ENCODE measurements at regions not wholly inside any gene's neighbourhood (a gene's known extent, or its start where the extent isn't known, plus 50 kb on each side); places are given as distances from the start of the nearest gene placed in this dataset.

GRCh38 chr11:16607675-16608644 lies 130.5 kb upstream of the C11orf58 start:
- peaks cover 42% of the 10 kb centered on the region for H3K23me2 ChIP-seq (ENCODE audit: insufficient read length, low read depth, low read length, poor library complexity, severe bottlenecking)
- 0 out of 2 replicates have a peak, but pooled peaks cover 2% of the 10 kb centered on the region for H3K4me1 ChIP-seq (ENCODE audit: insufficient read depth, low read length)
- H4K5ac ChIP-seq (ENCODE audit: insufficient read length, low read depth, low read length), result no peak overlapping the region
- no peak overlapping the region for H2BK120ac ChIP-seq (ENCODE audit: low read depth, low read length, poor library complexity, severe bottlenecking)
- peak; percentile 89 for DNase-seq
- no peak overlapping the region for H3K14ac ChIP-seq (ENCODE audit: insufficient read depth, low read length)
- Mint-ChIP-seq H3K27ac (no peak overlapping the region), H3K36me3 (ENCODE audit: insufficient read depth in 1 of 3, low read depth in 3 of 3) (no peaks in the 10 kb centered on the region), H3K27me3 (ENCODE audit: low read depth) (peaks cover 19% of the 10 kb centered on the region; the same call in 1 of the 2 replicates), H3K4me1 (peaks cover 34 to 53% of the 10 kb centered on the region in 2 experiments), H3K4me3 (no peak overlapping the region), H3K9me3 (peaks cover 0 to 4% of the 10 kb centered on the region in 2 experiments; a peak in 2 of 5 replicates)
- H3K23ac ChIP-seq (ENCODE audit: insufficient read length, low read depth, low read length), result no peak overlapping the region
- H3K56ac ChIP-seq (ENCODE audit: insufficient read length, low read depth, low read length), result no peak overlapping the region
- H3K27ac ChIP-seq (ENCODE audit: insufficient read length, low read depth, low read length), result no peak overlapping the region
- H3K79me1 ChIP-seq (ENCODE audit: insufficient read depth, low read depth, low read length, poor library complexity, severe bottlenecking), result no peaks in the 10 kb centered on the region
- no peak overlapping the region for H2BK5ac ChIP-seq (ENCODE audit: insufficient read length, low read length)
- TF ChIP-seq CTCF (conservative IDR thresholded peaks at IDR 0.05), result no peak
- H2BK15ac ChIP-seq (ENCODE audit: low read depth, low read length), result no peak overlapping the region
- H3K4ac ChIP-seq (ENCODE audit: low read depth, low read length), result no peak overlapping the region
- no peaks in the 10 kb centered on the region for H3K79me2 ChIP-seq (ENCODE audit: insufficient read depth, low read length)
- no peaks in the 10 kb centered on the region for H3K9me3 ChIP-seq (ENCODE audit: control insufficient read depth, low read depth, low read length)
- no peak overlapping the region for H2BK12ac ChIP-seq (ENCODE audit: insufficient read length, low read depth, low read length)
- no peak overlapping the region for H3T11ph ChIP-seq (ENCODE audit: low read length)
- peak overlapping the region; percentile 92 for H3K4me2 ChIP-seq (ENCODE audit: insufficient read depth, insufficient read length, low read length)
- no peak overlapping the region for H4K8ac ChIP-seq (replicated peaks; ENCODE audit: insufficient read length, low read depth, low read length)
- H4K20me1 ChIP-seq (ENCODE audit: control insufficient read depth, insufficient read depth, insufficient read length), result peaks cover 3% of the 10 kb centered on the region
- no peak overlapping the region for H3K18ac ChIP-seq (ENCODE audit: insufficient read length, low read depth, low read length)
- peak overlapping the region; percentile 49 for H2AFZ ChIP-seq (ENCODE audit: low read length)
- no peak overlapping the region for H3K9ac ChIP-seq (ENCODE audit: extremely low read depth, insufficient read length, low read length)
- no CpG with 5 or more reads among the region's 25 CpGs for WGBS (ENCODE audit: extremely low coverage, insufficient read length, low lambda C conversion rate)
- peaks cover 95% of the 10 kb centered on the region for H3K27me3 ChIP-seq (ENCODE audit: insufficient read depth, low read length)
- no peak overlapping the region for H2BK20ac ChIP-seq (ENCODE audit: low read depth, low read length, poor library complexity, severe bottlenecking)
- H4K91ac ChIP-seq (ENCODE audit: insufficient read length, low read depth, low read length), result no peak overlapping the region
- H2AK5ac ChIP-seq (ENCODE audit: insufficient read length, low read length), result no peak overlapping the region

Measured in H9 (cell line).